ENCODE measurements at regions not wholly inside any gene's neighbourhood (a gene's known extent, or its start where the extent isn't known, plus 50 kb on each side); places are given as distances from the start of the nearest gene placed in this dataset.

GRCh38 chr5:17690473-17690872 lies 56.2 kb downstream of the TAF11L14 start:
- H3K36me3 ChIP-seq (ENCODE audit: control insufficient read depth in 4 of 4, insufficient read depth in 4 of 4, low read length in 3 of 4), result no peaks in the 10 kb centered on the region
- POLR2A ChIA-PET, result no interaction called here
- no CpG with 5 or more reads among the region's 3 CpGs for WGBS (ENCODE audit: insufficient coverage)
- CTCF ChIA-PET, result no interaction called here
- H3K4me1 ChIP-seq (ENCODE audit: control extremely low read depth in 1 of 4, control insufficient read depth in 4 of 4, insufficient read depth in 4 of 4, low read length in 3 of 4), result no peaks in the 10 kb centered on the region
- H3K27ac ChIP-seq (ENCODE audit: insufficient read depth in 1 of 2, low read depth in 1 of 2, low read length in 2 of 2, poor library complexity in 1 of 2, severe bottlenecking in 2 of 2), result no peak overlapping the region
- H3K4me3 ChIP-seq (ENCODE audit: control insufficient read depth in 1 of 7, extremely low read depth in 1 of 7, insufficient read depth in 4 of 7, low read depth in 2 of 7, low read length in 6 of 7), result no peak overlapping the region
- peaks cover 0 to 2% (median 0%) of the 10 kb centered on the region in 5 experiments for H3K9me3 ChIP-seq (ENCODE audit: control extremely low read depth in 1 of 5, control insufficient read depth in 4 of 5, insufficient read depth in 2 of 5, low read depth in 1 of 5, low read length in 4 of 5)
- no peaks in the 10 kb centered on the region for H3K27me3 ChIP-seq (replicated peaks in 2 of 5; ENCODE audit: control insufficient read depth in 4 of 5, insufficient read depth in 5 of 5, low read length in 4 of 5)
- no peak for DNase-seq

- peaks cover 0 to 2% (median 0%) of the 10 kb centered on the region in 5 experiments for H3K9me3 ChIP-seq (ENCODE audit: control extremely low read depth in 1 of 5, control insufficient read depth in 4 of 5, insufficient read depth in 2 of 5, low read depth in 1 of 5, low read length in 4 of 5)
- no peaks in the 10 kb centered on the region for H3K4me1 ChIP-seq (ENCODE audit: control extremely low read depth in 1 of 4, control insufficient read depth in 4 of 4, insufficient read depth in 4 of 4, low read length in 3 of 4)
- 89% methylated on average over 1 of the region's 1 CpG for WGBS (ENCODE audit: insufficient coverage)
- ChIA-PET CTCF (no interaction called here), POLR2A (no interaction called here)
- no peak overlapping the region for H3K27ac ChIP-seq (ENCODE audit: insufficient read depth in 1 of 2, low read depth in 1 of 2, low read length in 2 of 2, poor library complexity in 1 of 2, severe bottlenecking in 2 of 2)
- DNase-seq, result no peak
- H3K27me3 ChIP-seq (replicated peaks in 2 of 5; ENCODE audit: control insufficient read depth in 4 of 5, insufficient read depth in 5 of 5, low read length in 4 of 5), result no peaks in the 10 kb centered on the region
- no peaks in the 10 kb centered on the region for H3K36me3 ChIP-seq (ENCODE audit: control insufficient read depth in 4 of 4, insufficient read depth in 4 of 4, low read length in 3 of 4)
- H3K4me3 ChIP-seq (ENCODE audit: control insufficient read depth in 1 of 7, extremely low read depth in 1 of 7, insufficient read depth in 4 of 7, low read depth in 2 of 7, low read length in 6 of 7), result no peak overlapping the region
Observed at GRCh38 chr5:17691762-17692161, 57.5 kb downstream of the TAF11L14 start.

- Histone ChIP-seq H3K9me3 (ENCODE audit: control extremely low read depth in 1 of 5, control insufficient read depth in 4 of 5, insufficient read depth in 2 of 5, low read depth in 1 of 5, low read length in 4 of 5) (peaks cover 0 to 3% (median 0%) of the 10 kb centered on the region in 5 experiments), H3K36me3 (ENCODE audit: control insufficient read depth in 4 of 4, insufficient read depth in 4 of 4, low read length in 3 of 4) (no peaks in the 10 kb centered on the region), H3K4me3 (ENCODE audit: control insufficient read depth in 1 of 7, extremely low read depth in 1 of 7, insufficient read depth in 4 of 7, low read depth in 2 of 7, low read length in 6 of 7) (no peak overlapping the region), H3K4me1 (ENCODE audit: control extremely low read depth in 1 of 4, control insufficient read depth in 4 of 4, insufficient read depth in 4 of 4, low read length in 3 of 4) (no peaks in the 10 kb centered on the region), H3K27ac (ENCODE audit: insufficient read depth in 1 of 2, low read depth in 1 of 2, low read length in 2 of 2, poor library complexity in 1 of 2, severe bottlenecking in 2 of 2) (no peak overlapping the region), H3K27me3 (replicated peaks in 2 of 5; ENCODE audit: control insufficient read depth in 4 of 5, insufficient read depth in 5 of 5, low read length in 4 of 5) (no peaks in the 10 kb centered on the region)
- DNase-seq, result no peak
- ChIA-PET POLR2A (no interaction called here), CTCF (no interaction called here)
Observed at GRCh38 chr5:17694371-17694770, 60.1 kb downstream of the TAF11L14 start.

GRCh38 chr5:17694914-17695313 lies 60.7 kb downstream of the TAF11L14 start:
- no CpG with 5 or more reads among the region's 2 CpGs for WGBS (ENCODE audit: insufficient coverage)

GRCh38 chr5:17696627-17697026 lies 62.4 kb downstream of the TAF11L14 start:
- Histone ChIP-seq H3K9me3 (ENCODE audit: control extremely low read depth in 1 of 5, control insufficient read depth in 4 of 5, insufficient read depth in 2 of 5, low read depth in 1 of 5, low read length in 4 of 5) (peaks cover 0 to 4% (median 3%) of the 10 kb centered on the region in 5 experiments), H3K4me1 (ENCODE audit: control extremely low read depth in 1 of 4, control insufficient read depth in 4 of 4, insufficient read depth in 4 of 4, low read length in 3 of 4) (no peaks in the 10 kb centered on the region), H3K36me3 (ENCODE audit: control insufficient read depth in 4 of 4, insufficient read depth in 4 of 4, low read length in 3 of 4) (no peaks in the 10 kb centered on the region), H3K4me3 (ENCODE audit: control insufficient read depth in 1 of 7, extremely low read depth in 1 of 7, insufficient read depth in 4 of 7, low read depth in 2 of 7, low read length in 6 of 7) (no peak overlapping the region), H3K27me3 (replicated peaks in 2 of 5; ENCODE audit: control insufficient read depth in 4 of 5, insufficient read depth in 5 of 5, low read length in 4 of 5) (no peaks in the 10 kb centered on the region), H3K27ac (ENCODE audit: insufficient read depth in 1 of 2, low read depth in 1 of 2, low read length in 2 of 2, poor library complexity in 1 of 2, severe bottlenecking in 2 of 2) (no peak overlapping the region)
- ChIA-PET POLR2A (interaction anchor here (0.7 kb wide), 1 partner anchor 15 kb away, joined by 12 read pairs; no protein-coding TSS in a partner anchor), CTCF (no interaction called here)
- no peak for DNase-seq
- no CpG with 5 or more reads among the region's 1 CpG for WGBS (ENCODE audit: insufficient coverage)

More at GRCh38 chr5:17694914-17695313, 60.7 kb downstream of the TAF11L14 start:
- Histone ChIP-seq H3K4me3 (ENCODE audit: control insufficient read depth in 1 of 7, extremely low read depth in 1 of 7, insufficient read depth in 4 of 7, low read depth in 2 of 7, low read length in 6 of 7) (no peak overlapping the region), H3K9me3 (ENCODE audit: control extremely low read depth in 1 of 5, control insufficient read depth in 4 of 5, insufficient read depth in 2 of 5, low read depth in 1 of 5, low read length in 4 of 5) (peaks cover 0 to 3% (median 0%) of the 10 kb centered on the region in 5 experiments), H3K36me3 (ENCODE audit: control insufficient read depth in 4 of 4, insufficient read depth in 4 of 4, low read length in 3 of 4) (no peaks in the 10 kb centered on the region), H3K27me3 (replicated peaks in 2 of 5; ENCODE audit: control insufficient read depth in 4 of 5, insufficient read depth in 5 of 5, low read length in 4 of 5) (no peaks in the 10 kb centered on the region), H3K27ac (ENCODE audit: insufficient read depth in 1 of 2, low read depth in 1 of 2, low read length in 2 of 2, poor library complexity in 1 of 2, severe bottlenecking in 2 of 2) (no peak overlapping the region), H3K4me1 (ENCODE audit: control extremely low read depth in 1 of 4, control insufficient read depth in 4 of 4, insufficient read depth in 4 of 4, low read length in 3 of 4) (no peaks in the 10 kb centered on the region)
- no peak for DNase-seq
- ChIA-PET POLR2A (no interaction called here), CTCF (no interaction called here)

GRCh38 chr5:17697671-17698070 lies 63.4 kb downstream of the TAF11L14 start:
- no peaks in the 10 kb centered on the region for H3K36me3 ChIP-seq (ENCODE audit: control insufficient read depth in 4 of 4, insufficient read depth in 4 of 4, low read length in 3 of 4)
- no peaks in the 10 kb centered on the region for H3K27me3 ChIP-seq (replicated peaks in 2 of 5; ENCODE audit: control insufficient read depth in 4 of 5, insufficient read depth in 5 of 5, low read length in 4 of 5)
- no peaks in the 10 kb centered on the region for H3K4me1 ChIP-seq (ENCODE audit: control extremely low read depth in 1 of 4, control insufficient read depth in 4 of 4, insufficient read depth in 4 of 4, low read length in 3 of 4)
- H3K9me3 ChIP-seq (ENCODE audit: control extremely low read depth in 1 of 5, control insufficient read depth in 4 of 5, insufficient read depth in 2 of 5, low read depth in 1 of 5, low read length in 4 of 5), result peaks cover 0 to 4% (median 3%) of the 10 kb centered on the region in 5 experiments
- H3K27ac ChIP-seq (ENCODE audit: insufficient read depth in 1 of 2, low read depth in 1 of 2, low read length in 2 of 2, poor library complexity in 1 of 2, severe bottlenecking in 2 of 2), result no peak overlapping the region
- ChIA-PET POLR2A (no interaction called here), CTCF (no interaction called here)
- no peak for DNase-seq
- WGBS (ENCODE audit: insufficient coverage), result 100% methylated on average over 1 of the region's 3 CpGs
- no peak overlapping the region for H3K4me3 ChIP-seq (ENCODE audit: control insufficient read depth in 1 of 7, extremely low read depth in 1 of 7, insufficient read depth in 4 of 7, low read depth in 2 of 7, low read length in 6 of 7)

GRCh38 chr5:17709011-17709710 lies 74.9 kb downstream of the TAF11L14 start:
- DNase-seq, result no peak
- no CpG with 5 or more reads among the region's 2 CpGs for WGBS (ENCODE audit: insufficient coverage)
- no peaks in the 10 kb centered on the region for H3K4me1 ChIP-seq (ENCODE audit: control extremely low read depth in 1 of 4, control insufficient read depth in 4 of 4, insufficient read depth in 4 of 4, low read length in 3 of 4)
- ChIA-PET CTCF (no interaction called here), POLR2A (no interaction called here)
- H3K27me3 ChIP-seq (replicated peaks in 2 of 5; ENCODE audit: control insufficient read depth in 4 of 5, insufficient read depth in 5 of 5, low read length in 4 of 5), result no peaks in the 10 kb centered on the region
- H3K4me3 ChIP-seq (ENCODE audit: control insufficient read depth in 1 of 7, extremely low read depth in 1 of 7, insufficient read depth in 4 of 7, low read depth in 2 of 7, low read length in 6 of 7), result no peak overlapping the region
- no peak overlapping the region for H3K27ac ChIP-seq (ENCODE audit: insufficient read depth in 1 of 2, low read depth in 1 of 2, low read length in 2 of 2, poor library complexity in 1 of 2, severe bottlenecking in 2 of 2)
- H3K36me3 ChIP-seq (ENCODE audit: control insufficient read depth in 4 of 4, insufficient read depth in 4 of 4, low read length in 3 of 4), result no peaks in the 10 kb centered on the region
- no peaks in the 10 kb centered on the region for H3K9me3 ChIP-seq (ENCODE audit: control extremely low read depth in 1 of 5, control insufficient read depth in 4 of 5, insufficient read depth in 2 of 5, low read depth in 1 of 5, low read length in 4 of 5)
